ENCODE measurements at regions not wholly inside any gene's neighbourhood (a gene's known extent, or its start where the extent isn't known, plus 50 kb on each side); places are given as distances from the start of the nearest gene placed in this dataset.

- Histone ChIP-seq H3K27ac (no peak overlapping the region), H3K4me1 (ENCODE audit: control insufficient read depth in 1 of 2, low read depth in 2 of 2) (no peaks in the 10 kb centered on the region), H3K27me3 (replicated peaks; ENCODE audit: insufficient read depth) (no peaks in the 10 kb centered on the region), H3K4me3 (no peak overlapping the region), H3K9me3 (no peaks in the 10 kb centered on the region), H3K36me3 (no peaks in the 10 kb centered on the region)
- no peak for DNase-seq (ENCODE audit: low spot score)
- no peak for TF ChIP-seq CTCF (IDR thresholded peaks at IDR 0.05)
- ATAC-seq (ENCODE audit: insufficient number of reproducible peaks, low FRiP score, low read depth): no peak
Observed at GRCh38 chr10:111785921-111786320, 397.6 kb downstream of the GPAM start.

- Histone ChIP-seq H3K4me1 (ENCODE audit: control insufficient read depth in 1 of 2, low read depth in 2 of 2) (no peaks in the 10 kb centered on the region), H3K27ac (no peak overlapping the region), H3K36me3 (no peaks in the 10 kb centered on the region), H3K9me3 (no peaks in the 10 kb centered on the region), H3K27me3 (replicated peaks; ENCODE audit: insufficient read depth) (no peaks in the 10 kb centered on the region), H3K4me3 (no peak overlapping the region)
- no peak for DNase-seq (ENCODE audit: low spot score)
- no peak for TF ChIP-seq CTCF (IDR thresholded peaks at IDR 0.05)
- no peak for ATAC-seq (ENCODE audit: insufficient number of reproducible peaks, low FRiP score, low read depth)
Observed at GRCh38 chr10:111789821-111790220, 393.7 kb downstream of the GPAM start.

GRCh38 chr10:111801841-111802240, 381.7 kb downstream of the GPAM start:
- H3K27me3 ChIP-seq (replicated peaks; ENCODE audit: insufficient read depth): no peaks in the 10 kb centered on the region
- TF ChIP-seq CTCF (IDR thresholded peaks at IDR 0.05): no peak
- no peak overlapping the region for H3K27ac ChIP-seq
- no peaks in the 10 kb centered on the region for H3K4me1 ChIP-seq (ENCODE audit: control insufficient read depth in 1 of 2, low read depth in 2 of 2)
- DNase-seq (ENCODE audit: low spot score): no peak
- no peak for ATAC-seq (ENCODE audit: insufficient number of reproducible peaks, low FRiP score, low read depth)
- H3K36me3 ChIP-seq: no peaks in the 10 kb centered on the region
- no peak overlapping the region for H3K4me3 ChIP-seq
- no peaks in the 10 kb centered on the region for H3K9me3 ChIP-seq

GRCh38 chr10:111804781-111805180, 378.8 kb downstream of the GPAM start:
- no peaks in the 10 kb centered on the region for H3K27me3 ChIP-seq (replicated peaks; ENCODE audit: insufficient read depth)
- no peak for DNase-seq (ENCODE audit: low spot score)

GRCh38 chr10:111811517-111811916, 372.0 kb downstream of the GPAM start:
- no peak overlapping the region for H3K27ac ChIP-seq
- H3K9me3 ChIP-seq: no peaks in the 10 kb centered on the region
- no peaks in the 10 kb centered on the region for H3K36me3 ChIP-seq
- H3K4me1 ChIP-seq (ENCODE audit: control insufficient read depth in 1 of 2, low read depth in 2 of 2): no peaks in the 10 kb centered on the region
- ATAC-seq (ENCODE audit: insufficient number of reproducible peaks, low FRiP score, low read depth) (no peak), DNase-seq (ENCODE audit: low spot score) (no peak)
- no peak overlapping the region for H3K4me3 ChIP-seq
- no peak for TF ChIP-seq CTCF (IDR thresholded peaks at IDR 0.05)
- H3K27me3 ChIP-seq (replicated peaks; ENCODE audit: insufficient read depth): no peaks in the 10 kb centered on the region

More at GRCh38 chr10:111804781-111805180, 378.8 kb downstream of the GPAM start:
- Histone ChIP-seq H3K4me3 (no peak overlapping the region), H3K9me3 (no peaks in the 10 kb centered on the region), H3K36me3 (no peaks in the 10 kb centered on the region), H3K4me1 (ENCODE audit: control insufficient read depth in 1 of 2, low read depth in 2 of 2) (no peaks in the 10 kb centered on the region), H3K27ac (no peak overlapping the region)
- no peak for ATAC-seq (ENCODE audit: insufficient number of reproducible peaks, low FRiP score, low read depth)
- TF ChIP-seq CTCF (IDR thresholded peaks at IDR 0.05): no peak
